PFSK-1 (cell line): ENCODE measurements at regions not wholly inside any gene's neighbourhood (a gene's known extent, or its start where the extent isn't known, plus 50 kb on each side); places are given as distances from the start of the nearest gene placed in this dataset.

ENCODE experiments used
- FOXP2 ChIP-seq: optimal IDR thresholded peaks from 2 replicates; pipeline ENCODE3; 2011; ENCODE audit warnings: borderline replicate concordance, control low read depth, inconsistent platforms; ENCODE audit not compliant: insufficient read depth; ENCODE audit errors: extremely low read length, extremely low read depth
- POLR2AphosphoS5 ChIP-seq: IDR thresholded peaks from 2 replicates; pipeline ENCODE4 v1.6.1; 2012; ENCODE audit warnings: low read depth, mild to moderate bottlenecking, control low read depth, low read length, moderate library complexity
- SIN3A ChIP-seq: IDR thresholded peaks from 2 replicates; pipeline ENCODE4 v1.6.1; 2012; ENCODE audit warnings: mild to moderate bottlenecking, low read length, moderate library complexity, borderline replicate concordance; ENCODE audit not compliant: insufficient read depth
- TAF1 ChIP-seq: IDR thresholded peaks from 2 replicates; pipeline ENCODE4 v1.6.1; 2012; ENCODE audit warnings: low read length, control low read depth, borderline replicate concordance; ENCODE audit not compliant: insufficient read depth
- TF ChIP-seq, protein P1 (sequence below), 2 experiments: IDR thresholded peaks; 2 replicates each; pipeline versions ENCODE4 v1.6.1 to v1.8.0; 2011 to 2012; ENCODE audit warnings: low read depth in 2 of 2, low read length in 2 of 2, control low read depth in 1 of 2, inconsistent platforms in 1 of 2, mild to moderate bottlenecking in 1 of 2, moderate library complexity in 1 of 2; ENCODE audit not compliant: insufficient read depth in 1 of 2

DNA sequence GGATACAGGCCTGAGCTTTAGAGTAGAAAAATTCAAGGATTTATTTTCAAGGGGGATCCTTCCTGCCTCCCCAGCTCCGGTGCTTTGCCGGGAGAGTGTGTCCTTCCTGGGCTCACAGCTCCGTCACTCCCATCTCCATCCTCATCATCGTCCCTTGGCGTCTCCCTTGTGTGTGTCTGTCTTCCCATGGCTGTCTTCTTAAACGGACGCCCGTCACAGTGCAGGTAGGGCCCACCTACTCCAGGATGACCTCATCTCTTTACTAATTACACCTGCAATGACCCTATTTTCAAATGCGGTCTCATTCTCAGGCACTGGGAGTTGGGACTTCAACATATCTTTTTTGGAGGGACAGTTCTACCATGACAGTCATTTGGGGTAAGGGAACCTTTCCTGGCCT, 320.3 kb upstream of the C1orf174 start:
- TF ChIP-seq POLR2AphosphoS5 (no peak), SIN3A (no peak), TAF1 (no peak), FOXP2 (no peak)
- TF ChIP-seq, protein P1, sequence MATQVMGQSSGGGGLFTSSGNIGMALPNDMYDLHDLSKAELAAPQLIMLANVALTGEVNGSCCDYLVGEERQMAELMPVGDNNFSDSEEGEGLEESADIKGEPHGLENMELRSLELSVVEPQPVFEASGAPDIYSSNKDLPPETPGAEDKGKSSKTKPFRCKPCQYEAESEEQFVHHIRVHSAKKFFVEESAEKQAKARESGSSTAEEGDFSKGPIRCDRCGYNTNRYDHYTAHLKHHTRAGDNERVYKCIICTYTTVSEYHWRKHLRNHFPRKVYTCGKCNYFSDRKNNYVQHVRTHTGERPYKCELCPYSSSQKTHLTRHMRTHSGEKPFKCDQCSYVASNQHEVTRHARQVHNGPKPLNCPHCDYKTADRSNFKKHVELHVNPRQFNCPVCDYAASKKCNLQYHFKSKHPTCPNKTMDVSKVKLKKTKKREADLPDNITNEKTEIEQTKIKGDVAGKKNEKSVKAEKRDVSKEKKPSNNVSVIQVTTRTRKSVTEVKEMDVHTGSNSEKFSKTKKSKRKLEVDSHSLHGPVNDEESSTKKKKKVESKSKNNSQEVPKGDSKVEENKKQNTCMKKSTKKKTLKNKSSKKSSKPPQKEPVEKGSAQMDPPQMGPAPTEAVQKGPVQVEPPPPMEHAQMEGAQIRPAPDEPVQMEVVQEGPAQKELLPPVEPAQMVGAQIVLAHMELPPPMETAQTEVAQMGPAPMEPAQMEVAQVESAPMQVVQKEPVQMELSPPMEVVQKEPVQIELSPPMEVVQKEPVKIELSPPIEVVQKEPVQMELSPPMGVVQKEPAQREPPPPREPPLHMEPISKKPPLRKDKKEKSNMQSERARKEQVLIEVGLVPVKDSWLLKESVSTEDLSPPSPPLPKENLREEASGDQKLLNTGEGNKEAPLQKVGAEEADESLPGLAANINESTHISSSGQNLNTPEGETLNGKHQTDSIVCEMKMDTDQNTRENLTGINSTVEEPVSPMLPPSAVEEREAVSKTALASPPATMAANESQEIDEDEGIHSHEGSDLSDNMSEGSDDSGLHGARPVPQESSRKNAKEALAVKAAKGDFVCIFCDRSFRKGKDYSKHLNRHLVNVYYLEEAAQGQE (IDR thresholded peaks at IDR 0.05; ENCODE audit: insufficient read depth in 1 of 2, low read depth in 2 of 2, low read length in 2 of 2) = no peak

DNA sequence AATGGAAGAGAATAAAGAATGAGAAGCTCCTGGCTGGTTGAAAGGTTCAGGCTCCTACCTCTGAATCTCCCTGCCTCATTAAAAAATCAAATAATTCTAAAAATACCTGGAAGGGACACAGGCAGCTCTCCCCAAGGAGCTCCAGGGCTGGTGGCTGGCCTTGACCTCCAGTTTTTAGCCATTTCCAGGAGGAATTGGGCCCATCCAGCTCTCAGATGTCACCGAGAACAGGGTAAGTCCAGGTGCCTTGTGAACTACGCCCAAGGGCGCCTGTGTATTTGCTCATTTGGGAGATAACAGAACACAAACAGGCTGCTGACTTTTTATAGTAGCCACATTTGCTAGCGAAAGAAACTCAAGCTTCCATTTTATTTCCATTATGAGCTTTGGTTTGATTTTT, 321.0 kb upstream of the C1orf174 start:
- TF ChIP-seq TAF1 = no peak
- no peak for TF ChIP-seq POLR2AphosphoS5

- no peak for TF ChIP-seq TAF1
- TF ChIP-seq POLR2AphosphoS5 = no peak
- TF ChIP-seq, protein P1 (IDR thresholded peaks at IDR 0.05; ENCODE audit: insufficient read depth in 1 of 2, low read depth in 2 of 2, low read length in 2 of 2) = no peak
- TF ChIP-seq FOXP2 = no peak
- TF ChIP-seq SIN3A = no peak
Measured at GRCh38 chr1:4224684-4225467, 324.8 kb upstream of the C1orf174 start.

DNA sequence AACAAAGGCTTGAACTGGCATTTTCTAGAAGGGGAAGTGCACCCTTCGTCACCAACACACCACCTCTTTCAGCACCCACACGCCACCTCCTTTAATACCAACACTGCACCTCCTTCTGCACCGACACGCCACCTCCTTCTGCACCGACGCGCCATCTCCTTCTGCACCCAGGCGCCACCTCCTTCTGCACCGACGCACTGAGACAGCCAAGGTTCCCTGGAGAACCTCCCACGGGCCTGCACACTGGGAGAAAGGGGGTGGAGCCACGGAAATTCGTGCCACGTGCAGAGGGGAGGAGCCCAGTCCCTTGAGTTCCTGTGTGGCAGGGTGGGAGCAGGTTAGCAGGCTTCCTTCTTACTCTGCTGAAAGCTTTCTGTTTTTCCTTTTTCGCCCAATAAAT, 327.9 kb upstream of the C1orf174 start:
- TF ChIP-seq TAF1 (no peak), FOXP2 (no peak), POLR2AphosphoS5 (no peak), SIN3A (no peak)
- TF ChIP-seq, protein P1 (IDR thresholded peaks at IDR 0.05; ENCODE audit: insufficient read depth in 1 of 2, low read depth in 2 of 2, low read length in 2 of 2) = no peak

DNA sequence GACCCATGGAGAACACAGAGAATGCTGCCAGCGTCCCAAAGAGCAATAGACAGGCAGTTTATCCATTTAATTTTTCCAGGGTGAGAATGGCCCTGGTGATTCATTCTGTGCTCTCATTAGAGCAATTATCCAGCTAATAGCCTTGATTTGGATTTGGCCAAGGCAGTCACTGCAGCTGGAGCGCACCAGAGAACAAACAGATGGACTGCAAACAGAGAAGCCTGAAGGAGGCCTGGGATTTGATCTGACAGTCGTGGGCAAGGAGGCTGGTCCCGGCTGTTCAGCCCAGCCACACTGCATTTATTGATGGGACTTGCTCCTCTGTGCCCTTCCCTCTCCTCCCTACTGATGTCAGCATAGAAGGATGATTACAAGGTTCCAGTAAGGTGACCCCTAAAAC, 353.9 kb upstream of the C1orf174 start:
- no peak for TF ChIP-seq FOXP2
- TF ChIP-seq POLR2AphosphoS5 = no peak
- TF ChIP-seq TAF1 = no peak
- no peak for TF ChIP-seq SIN3A
- TF ChIP-seq, protein P1 (IDR thresholded peaks at IDR 0.05; ENCODE audit: insufficient read depth in 1 of 2, low read depth in 2 of 2, low read length in 2 of 2) = no peak
